ENCODE measurements at regions not wholly inside any gene's neighbourhood (a gene's known extent, or its start where the extent isn't known, plus 50 kb on each side); places are given as distances from the start of the nearest gene placed in this dataset.

DNA sequence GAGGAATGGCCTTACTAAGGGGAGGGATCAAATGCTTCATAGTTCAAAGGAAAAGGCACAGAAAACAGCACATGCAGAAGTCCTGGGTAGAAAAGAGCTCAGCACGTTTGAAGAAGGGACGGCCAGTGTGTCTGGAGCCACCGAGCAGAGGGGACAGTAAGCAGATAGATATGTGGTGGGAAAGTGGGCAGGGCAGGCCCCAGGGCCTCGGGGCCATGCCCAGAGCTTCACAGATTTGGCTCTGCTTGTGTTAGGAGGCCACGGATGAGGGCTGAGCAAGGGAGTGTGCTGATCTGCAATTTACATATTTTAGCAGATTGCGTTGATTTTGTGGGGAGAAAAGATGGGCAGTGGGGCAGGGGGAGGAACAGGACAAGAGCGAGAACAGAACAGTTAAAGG is 343.1 kb downstream of the LPIN1 start:
- no peak for DNase-seq (ENCODE audit: low spot score)
- no peak overlapping the region for H3K27ac ChIP-seq

GRCh38 chr2:12090072-12090471 is 343.6 kb downstream of the LPIN1 start:
- no peak for DNase-seq (ENCODE audit: low spot score)
- TF ChIP-seq, protein P1, sequence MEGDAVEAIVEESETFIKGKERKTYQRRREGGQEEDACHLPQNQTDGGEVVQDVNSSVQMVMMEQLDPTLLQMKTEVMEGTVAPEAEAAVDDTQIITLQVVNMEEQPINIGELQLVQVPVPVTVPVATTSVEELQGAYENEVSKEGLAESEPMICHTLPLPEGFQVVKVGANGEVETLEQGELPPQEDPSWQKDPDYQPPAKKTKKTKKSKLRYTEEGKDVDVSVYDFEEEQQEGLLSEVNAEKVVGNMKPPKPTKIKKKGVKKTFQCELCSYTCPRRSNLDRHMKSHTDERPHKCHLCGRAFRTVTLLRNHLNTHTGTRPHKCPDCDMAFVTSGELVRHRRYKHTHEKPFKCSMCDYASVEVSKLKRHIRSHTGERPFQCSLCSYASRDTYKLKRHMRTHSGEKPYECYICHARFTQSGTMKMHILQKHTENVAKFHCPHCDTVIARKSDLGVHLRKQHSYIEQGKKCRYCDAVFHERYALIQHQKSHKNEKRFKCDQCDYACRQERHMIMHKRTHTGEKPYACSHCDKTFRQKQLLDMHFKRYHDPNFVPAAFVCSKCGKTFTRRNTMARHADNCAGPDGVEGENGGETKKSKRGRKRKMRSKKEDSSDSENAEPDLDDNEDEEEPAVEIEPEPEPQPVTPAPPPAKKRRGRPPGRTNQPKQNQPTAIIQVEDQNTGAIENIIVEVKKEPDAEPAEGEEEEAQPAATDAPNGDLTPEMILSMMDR (IDR thresholded peaks at IDR 0.05), result no peak

More for the DNA sequence above, 343.1 kb downstream of the LPIN1 start:
- no peak overlapping the region for H3K4me3 ChIP-seq
- TF ChIP-seq, protein P1 (IDR thresholded peaks at IDR 0.05), result no peak

DNA sequence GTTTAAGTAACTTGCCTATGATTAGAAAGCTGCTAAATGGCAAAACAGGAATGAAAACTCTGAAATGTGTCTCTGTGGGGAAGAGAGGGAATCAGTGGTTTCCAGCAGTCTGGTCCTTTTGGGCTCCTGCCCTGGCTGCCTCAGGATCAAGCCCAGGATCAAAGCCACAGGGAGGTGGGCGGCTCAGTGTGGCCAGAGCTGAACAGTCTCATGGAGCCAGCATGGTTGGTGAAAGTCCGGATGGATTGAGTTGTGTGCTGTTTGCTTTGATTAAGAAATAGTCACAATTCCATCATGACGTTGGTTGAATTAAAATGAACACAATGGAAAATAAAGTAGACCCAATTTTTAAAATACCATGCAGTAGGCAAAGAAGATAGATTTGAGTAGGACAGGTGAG is 344.2 kb downstream of the LPIN1 start:
- Histone ChIP-seq H3K27ac (no peak overlapping the region), H3K4me3 (no peak overlapping the region)
- TF ChIP-seq, protein P1 (IDR thresholded peaks at IDR 0.05), result no peak
- DNase-seq (ENCODE audit: low spot score), result no peak

More at GRCh38 chr2:12090072-12090471, 343.6 kb downstream of the LPIN1 start:
- H3K27ac ChIP-seq, result no peak overlapping the region
- no peak overlapping the region for H3K4me3 ChIP-seq

GRCh38 chr2:12091201-12091806 is 344.9 kb downstream of the LPIN1 start:
- DNase-seq (ENCODE audit: low spot score), result no peak
- H3K27ac ChIP-seq, result no peak overlapping the region
- TF ChIP-seq, protein P1 (IDR thresholded peaks at IDR 0.05), result no peak
- H3K4me3 ChIP-seq, result no peak overlapping the region

DNA sequence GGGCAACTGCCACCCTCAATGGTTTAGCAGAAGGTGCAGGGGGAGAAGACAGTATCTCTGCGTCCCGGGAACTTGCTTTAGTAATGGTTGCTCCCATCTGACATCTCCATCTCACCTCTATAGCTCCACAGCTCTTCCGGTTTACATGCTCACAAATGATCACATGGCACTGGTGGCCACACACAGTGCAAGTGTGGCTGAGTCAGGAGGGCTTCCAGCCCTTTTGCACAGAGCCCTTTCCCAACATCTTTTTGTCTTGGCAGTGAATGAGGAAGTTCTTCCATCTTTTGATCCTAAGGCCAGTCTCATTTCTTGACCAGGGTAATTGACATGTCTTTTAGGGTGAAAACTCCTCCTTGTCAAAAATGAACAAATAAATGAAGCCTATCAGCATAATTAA is 347.7 kb downstream of the LPIN1 start:
- TF ChIP-seq, protein P1 (IDR thresholded peaks at IDR 0.05), result no peak
- no peak for DNase-seq (ENCODE audit: low spot score)
- Histone ChIP-seq H3K4me3 (no peak overlapping the region), H3K27ac (no peak overlapping the region)

GRCh38 chr2:12096051-12096787 is 349.8 kb downstream of the LPIN1 start:
- Histone ChIP-seq H3K4me3 (no peak overlapping the region), H3K27ac (no peak overlapping the region)
- TF ChIP-seq, protein P1 (IDR thresholded peaks at IDR 0.05), result no peak
- no peak for DNase-seq (ENCODE audit: low spot score)

All from coronary artery (tissue), 2 donors.